ENCODE measurements at regions not wholly inside any gene's neighbourhood (a gene's known extent, or its start where the extent isn't known, plus 50 kb on each side); places are given as distances from the start of the nearest gene placed in this dataset.

DNA sequence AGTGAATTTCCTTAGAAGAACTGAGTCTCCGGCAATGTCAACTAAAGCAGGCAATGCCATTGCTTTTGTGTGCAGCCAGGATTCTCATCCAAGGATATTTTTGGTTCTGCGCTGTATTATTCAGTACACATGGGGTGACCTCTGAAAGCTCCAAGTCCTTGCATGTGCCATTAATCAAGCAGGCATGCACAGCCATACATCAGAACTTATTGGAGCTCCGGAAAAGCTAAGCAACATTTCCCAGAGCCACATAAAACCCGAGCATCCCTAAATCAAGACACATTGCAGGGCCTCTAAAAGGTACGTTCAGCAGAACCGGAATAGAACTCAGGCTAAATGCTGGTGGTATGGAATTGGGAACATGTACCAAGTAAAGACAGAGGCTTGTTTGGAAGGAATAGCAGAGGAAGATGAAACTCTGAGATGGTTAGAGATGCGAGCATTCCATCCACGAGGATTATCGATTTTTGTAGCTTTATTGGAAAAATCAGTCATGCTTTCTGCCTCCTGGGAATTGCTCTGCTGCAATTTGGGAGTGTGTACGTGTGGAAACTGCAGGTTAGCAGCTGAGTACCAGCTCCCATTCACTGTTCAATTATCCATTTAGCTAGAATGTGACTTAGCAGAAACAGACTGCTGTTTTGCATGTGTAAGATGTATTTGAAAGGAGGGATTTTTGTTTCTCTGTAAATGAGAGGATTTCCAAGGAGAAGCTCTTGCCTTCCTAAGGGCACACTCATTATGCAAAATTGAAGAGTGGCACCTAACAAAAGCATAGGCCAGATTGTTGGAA, 143.7 kb upstream of the WWC1 start:
- TF ChIP-seq ZFX (IDR thresholded peaks at IDR 0.05; ENCODE audit: borderline replicate concordance) = no peak
- TF ChIP-seq, protein P1, sequence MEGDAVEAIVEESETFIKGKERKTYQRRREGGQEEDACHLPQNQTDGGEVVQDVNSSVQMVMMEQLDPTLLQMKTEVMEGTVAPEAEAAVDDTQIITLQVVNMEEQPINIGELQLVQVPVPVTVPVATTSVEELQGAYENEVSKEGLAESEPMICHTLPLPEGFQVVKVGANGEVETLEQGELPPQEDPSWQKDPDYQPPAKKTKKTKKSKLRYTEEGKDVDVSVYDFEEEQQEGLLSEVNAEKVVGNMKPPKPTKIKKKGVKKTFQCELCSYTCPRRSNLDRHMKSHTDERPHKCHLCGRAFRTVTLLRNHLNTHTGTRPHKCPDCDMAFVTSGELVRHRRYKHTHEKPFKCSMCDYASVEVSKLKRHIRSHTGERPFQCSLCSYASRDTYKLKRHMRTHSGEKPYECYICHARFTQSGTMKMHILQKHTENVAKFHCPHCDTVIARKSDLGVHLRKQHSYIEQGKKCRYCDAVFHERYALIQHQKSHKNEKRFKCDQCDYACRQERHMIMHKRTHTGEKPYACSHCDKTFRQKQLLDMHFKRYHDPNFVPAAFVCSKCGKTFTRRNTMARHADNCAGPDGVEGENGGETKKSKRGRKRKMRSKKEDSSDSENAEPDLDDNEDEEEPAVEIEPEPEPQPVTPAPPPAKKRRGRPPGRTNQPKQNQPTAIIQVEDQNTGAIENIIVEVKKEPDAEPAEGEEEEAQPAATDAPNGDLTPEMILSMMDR (IDR thresholded peaks at IDR 0.05) = no peak
- no peak overlapping the region for H3K27ac ChIP-seq

DNA sequence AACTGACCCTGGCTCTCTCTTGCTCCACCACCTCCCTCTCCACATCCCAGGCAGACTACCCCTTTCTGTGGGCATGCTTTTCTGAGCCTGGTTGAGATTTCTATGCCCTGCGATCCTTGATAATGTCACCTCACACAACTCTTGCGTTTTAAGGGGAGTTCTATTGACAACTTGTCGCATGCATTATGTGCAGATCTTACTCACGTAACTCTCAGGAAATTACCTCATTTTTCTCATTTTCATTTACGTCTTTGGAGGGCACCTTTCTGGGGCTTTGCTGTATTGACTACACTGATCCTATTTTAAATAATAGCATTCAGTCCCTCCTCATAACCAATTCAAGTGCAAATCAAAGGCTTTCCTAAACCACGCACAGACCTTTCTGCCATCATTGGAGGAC, 140.4 kb upstream of the WWC1 start:
- H3K27ac ChIP-seq = no peak overlapping the region
- no peak for TF ChIP-seq ZFX (IDR thresholded peaks at IDR 0.05; ENCODE audit: borderline replicate concordance)
- TF ChIP-seq, protein P1 (IDR thresholded peaks at IDR 0.05) = no peak

GRCh38 chr5:168152660-168153059, 138.8 kb upstream of the WWC1 start:
- TF ChIP-seq, protein P1 (IDR thresholded peaks at IDR 0.05) = no peak
- no peak for TF ChIP-seq ZFX (IDR thresholded peaks at IDR 0.05; ENCODE audit: borderline replicate concordance)
- no peak overlapping the region for H3K27ac ChIP-seq

DNA sequence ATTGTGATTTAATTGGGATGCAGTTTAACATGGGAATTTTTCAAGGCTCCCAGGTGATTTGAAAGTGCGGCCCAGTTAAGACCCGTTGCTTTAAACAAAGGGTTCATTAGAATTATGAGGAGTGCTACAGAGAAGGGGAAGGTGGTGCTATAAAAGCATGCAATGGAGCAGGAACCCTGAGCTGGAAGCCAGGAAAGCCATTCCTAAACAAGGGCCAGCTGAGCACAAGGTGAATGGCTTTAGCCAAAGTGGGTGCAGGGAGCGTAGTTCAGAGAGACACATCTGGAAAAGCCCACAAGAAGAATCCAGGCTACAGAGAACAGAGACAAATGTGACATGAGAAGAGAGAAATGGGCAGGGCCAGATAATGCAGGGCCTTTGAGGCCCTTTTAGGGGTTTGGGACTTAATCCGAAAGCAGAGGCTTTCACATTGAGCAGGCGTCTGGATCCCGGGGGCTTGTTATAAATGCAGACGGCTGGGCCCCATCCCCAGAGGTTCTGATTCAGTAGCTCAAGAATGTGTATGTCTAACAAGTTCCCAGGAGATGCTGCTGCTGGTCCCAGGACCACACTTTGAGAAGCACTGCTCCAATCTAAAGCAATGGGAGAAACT, 138.1 kb upstream of the WWC1 start:
- H3K27ac ChIP-seq = no peak overlapping the region
- TF ChIP-seq ZFX (IDR thresholded peaks at IDR 0.05; ENCODE audit: borderline replicate concordance) = no peak
- TF ChIP-seq, protein P1 (IDR thresholded peaks at IDR 0.05) = no peak

GRCh38 chr5:168153876-168154270, 137.6 kb upstream of the WWC1 start:
- H3K27ac ChIP-seq = no peak overlapping the region
- TF ChIP-seq, protein P1 (IDR thresholded peaks at IDR 0.05) = no peak
- no peak for TF ChIP-seq ZFX (IDR thresholded peaks at IDR 0.05; ENCODE audit: borderline replicate concordance)

DNA sequence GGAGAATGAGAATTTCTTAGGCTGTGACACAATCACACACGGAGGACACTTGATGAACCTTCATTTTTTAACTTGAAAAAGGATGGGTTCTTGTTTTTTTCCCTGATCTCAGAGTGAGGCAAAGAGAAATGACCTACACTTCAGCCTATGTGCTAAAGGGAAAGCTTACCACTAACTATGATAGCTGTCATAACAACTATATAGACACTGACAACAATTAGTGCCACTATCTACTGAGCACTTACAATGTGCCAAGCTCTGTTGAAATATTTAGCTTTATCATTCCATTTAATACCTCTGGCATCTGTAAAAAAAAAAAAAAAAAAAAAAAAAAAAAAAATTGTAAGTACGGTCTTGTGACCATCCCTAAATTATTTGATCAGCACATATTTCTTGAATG, 135.9 kb upstream of the WWC1 start:
- no peak overlapping the region for H3K27ac ChIP-seq
- TF ChIP-seq, protein P1 (IDR thresholded peaks at IDR 0.05) = no peak
- no peak for TF ChIP-seq ZFX (IDR thresholded peaks at IDR 0.05; ENCODE audit: borderline replicate concordance)

GRCh38 chr5:168156170-168156569, 135.3 kb upstream of the WWC1 start:
- TF ChIP-seq, protein P1 (IDR thresholded peaks at IDR 0.05) = no peak
- no peak for TF ChIP-seq ZFX (IDR thresholded peaks at IDR 0.05; ENCODE audit: borderline replicate concordance)
- H3K27ac ChIP-seq = no peak overlapping the region
